Activated CD4-positive, CD25-positive, alpha-beta regulatory T cell treated with anti-CD3 and anti-CD28 coated beads, Interleukin-2, amount 50 U/mL, for 16 hours (primary cell): ENCODE measurements at regions not wholly inside any gene's neighbourhood (a gene's known extent, or its start where the extent isn't known, plus 50 kb on each side); places are given as distances from the start of the nearest gene placed in this dataset.
"Not testable (repeated sequence)": the region's sequence is repeated elsewhere in the genome, so short reads cannot be mapped to it uniquely, and the experiment has no call there.

Source experiments
- DNase-seq: peaks from one replicate; pipeline ENCODE4 v3.0.0-alpha.2; 2020; ENCODE audit warnings: low read depth, low spot score

DNA sequence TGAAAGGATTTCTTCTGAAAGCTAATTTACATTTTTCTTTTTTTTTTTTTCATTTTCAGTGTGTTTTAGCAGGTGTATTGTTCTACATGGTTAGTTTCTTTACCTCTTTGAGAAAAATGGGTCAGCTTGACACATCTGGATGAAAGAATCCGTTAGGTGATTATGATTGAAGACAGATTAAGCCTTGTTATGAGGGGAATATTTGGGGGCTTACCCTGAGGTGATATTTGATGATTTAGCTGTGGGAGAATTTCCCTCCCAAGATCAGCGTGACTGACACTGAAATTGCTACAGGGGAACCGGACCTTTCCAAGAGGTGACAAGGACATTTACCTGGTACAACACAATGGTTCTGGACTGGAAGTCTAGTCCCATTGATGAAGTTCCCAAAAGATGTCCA is 147.5 kb downstream of the NFKBIZ start:
- no peak for DNase-seq

DNA sequence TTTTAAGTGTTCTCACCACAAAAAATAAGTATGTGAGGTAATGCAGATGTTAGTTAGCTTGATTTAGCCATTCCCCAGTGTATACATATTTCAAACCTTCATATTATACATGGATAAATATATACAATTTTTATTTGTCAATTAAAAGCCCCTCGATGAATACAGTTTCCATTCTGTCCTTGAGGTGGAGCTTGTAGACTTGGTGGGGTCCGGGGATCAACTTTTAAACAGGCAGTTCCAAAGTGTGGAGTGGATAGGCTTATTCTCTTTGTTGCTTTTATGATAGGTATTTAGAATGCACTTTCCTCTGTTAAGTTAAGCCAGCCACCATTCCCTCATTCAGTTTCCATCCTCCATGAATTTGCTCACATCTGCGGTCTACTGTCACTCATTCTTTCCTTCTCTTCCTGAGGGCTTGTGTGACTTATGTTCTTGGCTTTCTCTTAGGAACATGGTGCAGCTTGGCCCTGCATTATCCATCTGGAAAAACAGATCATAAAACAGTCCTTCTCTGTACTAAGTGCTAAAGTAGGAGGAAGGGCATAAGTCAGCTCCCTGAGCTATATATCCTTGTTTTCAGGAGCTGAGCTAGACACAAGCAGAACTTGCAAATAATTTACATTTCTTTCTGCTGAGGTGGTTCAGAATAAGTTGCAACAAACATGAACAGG is 149.1 kb downstream of the NFKBIZ start:
- DNase-seq = no peak

DNA sequence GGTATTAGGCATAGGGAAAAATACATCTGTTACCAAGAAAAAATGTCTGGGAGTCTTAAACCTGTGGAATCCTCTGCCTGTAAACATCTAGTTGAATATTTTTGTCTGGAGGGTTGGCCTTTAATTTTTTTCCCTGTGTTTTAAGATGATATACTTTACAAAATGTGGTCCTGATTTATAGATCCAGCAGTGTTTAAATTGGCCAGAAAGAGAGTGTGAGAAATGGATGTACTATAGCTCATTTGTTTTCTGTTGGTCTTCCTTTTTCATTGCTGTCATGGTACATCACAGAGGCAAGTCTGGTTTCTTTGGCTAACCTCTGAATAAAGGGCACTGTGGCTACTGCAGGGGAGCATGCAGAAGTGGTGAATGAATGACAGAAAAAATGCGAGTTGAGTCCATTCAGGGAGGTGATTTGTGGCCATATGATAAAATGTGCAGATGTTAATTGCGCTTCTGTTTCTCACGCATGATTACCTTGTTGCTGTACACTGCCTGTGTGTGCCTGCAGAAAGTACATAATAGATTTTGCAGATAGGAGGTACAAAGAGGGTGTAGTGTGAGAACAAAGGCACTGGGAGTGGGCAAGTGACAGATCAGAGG is 150.0 kb downstream of the NFKBIZ start:
- DNase-seq = no peak

DNA sequence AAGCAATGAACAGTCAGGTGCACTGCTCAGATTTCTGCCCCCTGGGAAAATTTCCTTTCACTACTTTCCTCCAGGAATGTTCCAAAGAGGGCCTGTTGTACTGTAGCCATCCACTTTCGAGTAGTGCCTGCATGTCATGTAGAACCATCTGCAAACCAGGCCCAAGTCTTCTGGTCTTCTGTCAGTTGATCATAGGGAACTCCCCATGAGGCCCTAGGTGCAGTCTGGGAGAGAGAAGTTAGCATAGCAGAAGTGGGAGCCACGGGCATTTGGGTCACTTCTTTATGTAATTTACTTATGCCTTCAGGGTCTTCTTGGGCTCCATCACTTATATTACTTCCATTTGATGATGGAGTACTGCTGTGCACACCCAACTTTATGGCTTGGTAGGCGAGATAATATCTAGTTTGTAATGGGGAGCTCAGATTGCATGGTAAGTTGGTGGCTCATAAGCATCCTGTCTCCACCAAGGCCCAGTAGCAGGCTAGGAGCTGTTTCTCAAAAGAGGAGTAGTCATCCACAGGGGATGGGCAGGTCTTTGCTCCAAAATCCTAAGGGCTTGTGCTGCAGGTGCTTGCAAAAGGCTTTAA is 151.4 kb downstream of the NFKBIZ start:
- DNase-seq = no peak

DNA sequence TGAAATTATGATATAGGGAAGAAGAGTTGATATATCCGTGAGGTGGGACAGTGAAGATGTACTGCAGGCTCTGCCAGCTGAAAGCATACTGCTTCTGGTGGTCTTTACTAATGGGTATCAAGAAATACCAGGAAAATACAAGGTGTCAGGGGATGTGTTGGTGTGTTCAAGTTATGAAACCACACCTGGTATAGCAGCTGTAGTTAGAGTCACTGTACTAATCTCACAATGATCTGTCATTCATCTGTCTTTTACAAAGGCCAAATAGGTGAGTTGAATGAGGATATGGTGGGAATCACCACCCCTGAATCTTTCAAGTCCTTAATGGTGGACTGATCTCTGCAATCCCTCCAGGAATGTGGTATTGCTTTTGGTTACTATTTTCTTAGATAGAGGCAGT is 152.7 kb downstream of the NFKBIZ start:
- no peak for DNase-seq

DNA sequence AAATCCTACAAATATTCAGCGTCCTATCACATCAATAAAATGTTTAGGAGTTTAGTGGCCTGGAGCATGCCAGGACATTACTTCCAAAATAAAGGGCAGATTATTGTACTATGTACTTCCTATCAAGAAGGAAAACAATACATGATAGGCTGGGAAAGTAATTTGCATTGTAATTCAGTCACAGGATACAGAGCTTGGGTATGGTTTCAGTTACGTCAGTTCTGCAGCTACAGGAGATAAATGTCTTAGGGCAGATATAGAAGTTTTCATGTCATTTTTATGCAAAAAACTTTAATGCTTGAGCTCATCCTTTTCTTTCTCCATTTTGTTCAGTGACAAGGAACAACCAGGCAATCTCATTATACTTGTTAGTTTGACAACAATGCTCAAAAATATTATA is 155.2 kb downstream of the NFKBIZ start:
- no peak for DNase-seq

DNA sequence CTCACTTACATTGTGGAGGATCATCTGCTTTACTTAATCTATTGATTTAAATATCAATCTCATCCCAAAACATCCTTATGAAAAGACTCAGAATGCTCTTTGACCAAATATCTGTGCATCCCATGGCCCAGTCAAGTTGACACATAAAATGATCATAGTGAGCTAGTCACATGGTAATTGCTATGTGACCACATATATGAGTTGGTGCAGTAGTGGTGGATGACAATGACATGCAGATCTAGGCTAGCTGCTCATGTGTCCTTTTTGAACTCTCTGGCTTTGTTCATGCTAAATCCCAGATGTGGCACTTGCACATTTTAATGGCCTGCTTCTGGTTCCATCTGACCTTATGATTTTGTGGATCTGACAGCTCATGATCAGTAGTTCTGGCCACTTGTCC is 156.2 kb downstream of the NFKBIZ start:
- DNase-seq = no peak

DNA sequence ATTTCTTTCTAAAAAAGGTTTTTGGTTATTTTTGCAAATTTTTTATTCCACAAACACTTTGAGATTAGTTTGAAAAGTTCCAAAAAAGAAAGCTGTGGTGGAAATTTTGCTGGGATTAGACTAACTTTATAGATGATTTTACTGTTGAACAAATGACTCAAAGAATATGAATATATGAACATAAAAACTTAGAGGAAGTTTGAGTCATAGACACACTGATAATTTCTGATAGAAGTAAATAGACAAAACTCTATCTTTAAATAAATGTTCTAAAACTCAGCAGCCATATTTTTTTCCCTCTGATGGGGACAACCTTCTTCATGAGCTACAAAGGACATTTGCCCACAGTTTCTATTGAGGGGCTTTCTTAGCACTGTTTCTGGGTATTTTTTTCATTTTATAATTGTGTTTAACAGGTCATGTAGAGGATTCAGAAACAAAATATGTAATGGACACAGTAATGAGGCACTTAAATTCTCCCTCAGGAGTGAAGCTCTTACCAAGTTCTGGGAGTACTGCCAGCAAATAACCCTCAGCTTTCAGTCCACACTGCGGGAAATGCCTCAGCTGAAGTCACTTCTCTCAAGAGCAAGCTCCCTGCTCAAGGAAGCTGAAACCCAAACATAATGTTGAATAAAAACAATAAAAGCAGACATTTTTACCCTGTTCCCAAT is 157.6 kb downstream of the NFKBIZ start:
- no peak for DNase-seq

DNA sequence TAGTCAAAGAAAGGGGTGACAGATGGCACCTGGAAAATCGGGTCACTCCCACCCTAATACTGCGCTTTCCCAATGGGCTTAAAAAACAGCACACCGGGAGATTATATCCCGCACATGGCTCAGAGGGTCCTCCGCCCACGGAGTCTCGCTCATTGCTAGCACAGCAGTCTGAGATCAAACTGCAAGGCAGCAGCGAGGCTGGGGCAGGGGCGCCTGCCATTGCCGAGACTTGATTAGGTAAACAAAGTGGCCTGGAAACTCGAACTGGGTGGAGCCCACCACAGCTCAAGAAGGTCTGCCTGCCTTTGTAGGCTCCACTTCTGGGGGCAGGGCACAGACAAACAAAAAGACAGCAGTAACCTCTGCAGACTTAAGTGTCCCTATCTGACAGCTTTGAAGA is 159.1 kb downstream of the NFKBIZ start:
- DNase-seq = not testable (repeated sequence)

DNA sequence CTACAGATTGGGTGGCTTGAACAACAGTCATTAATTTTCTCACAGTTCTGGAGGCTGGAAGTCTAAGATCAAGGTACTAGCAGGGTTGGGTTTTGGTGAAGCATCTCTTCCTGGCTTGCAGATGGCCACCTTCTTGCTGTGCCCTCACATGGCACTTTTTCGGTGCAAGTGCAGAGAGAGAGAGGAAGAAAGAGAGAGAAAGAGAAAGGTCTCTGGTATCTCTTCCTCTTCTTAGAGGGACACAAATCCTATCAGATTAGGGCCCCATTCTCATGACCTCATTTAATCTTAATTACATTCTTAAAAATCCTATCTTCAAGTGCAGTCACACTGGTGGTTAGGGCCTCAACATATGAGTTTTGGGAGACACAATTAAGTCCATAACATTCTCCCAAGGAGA is 167.1 kb downstream of the NFKBIZ start:
- DNase-seq = no peak

DNA sequence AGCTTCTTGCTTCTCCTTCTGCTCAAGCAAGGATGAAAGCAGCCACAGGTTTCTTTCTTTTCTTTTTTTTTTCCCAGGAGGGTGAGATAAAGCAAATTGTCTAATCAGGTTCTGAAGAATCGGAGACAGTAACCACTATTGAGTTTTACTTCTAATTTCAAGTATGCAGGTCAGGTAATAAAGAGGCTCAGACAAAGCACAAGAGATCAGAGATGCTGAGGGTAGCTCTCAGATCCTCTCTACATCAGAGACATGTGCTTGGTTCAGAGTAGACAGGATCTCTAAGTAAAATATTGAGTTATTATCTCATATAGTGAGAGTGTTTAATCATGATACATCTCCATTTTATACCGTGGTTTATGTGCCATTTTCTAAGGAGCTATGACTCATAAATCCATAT is 168.5 kb downstream of the NFKBIZ start:
- DNase-seq = no peak

DNA sequence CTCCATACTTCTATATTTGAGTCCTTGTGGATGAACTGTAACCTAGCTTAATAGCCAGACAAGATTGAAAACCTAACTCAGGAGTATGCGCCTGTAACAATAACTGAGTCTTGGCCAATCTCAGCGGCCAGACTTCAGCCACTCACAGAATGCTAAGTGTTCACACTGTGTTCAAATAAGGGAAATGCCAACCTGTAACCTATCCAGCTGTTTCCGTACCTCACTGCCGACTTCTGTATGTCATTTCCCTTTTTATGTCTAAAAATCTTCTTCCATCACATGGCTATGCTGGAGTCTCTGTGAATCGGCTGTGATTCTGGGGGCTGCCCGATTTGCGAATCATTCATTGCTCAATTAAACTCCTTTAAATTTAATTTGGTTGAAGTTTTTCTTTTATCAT is 169.2 kb downstream of the NFKBIZ start:
- no peak for DNase-seq

DNA sequence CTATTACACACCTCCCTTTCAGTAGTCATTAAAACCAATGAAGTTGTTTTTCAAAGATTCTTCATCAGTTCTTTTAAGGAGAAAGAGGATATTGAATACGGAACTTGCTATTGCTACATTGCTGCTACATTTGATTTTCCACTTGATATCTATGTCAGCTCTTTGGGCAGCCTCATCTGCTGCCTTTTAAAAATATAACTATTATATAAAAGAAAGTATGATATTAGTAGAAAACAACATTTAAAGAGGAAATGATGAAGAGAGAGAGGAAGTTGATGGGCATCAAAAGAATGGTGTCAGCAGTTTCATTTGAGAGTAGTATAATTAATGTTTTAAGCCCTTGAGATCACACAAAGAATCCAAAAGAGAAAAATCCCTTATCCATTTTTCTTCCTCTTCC is 171.4 kb downstream of the NFKBIZ start:
- no peak for DNase-seq

DNA sequence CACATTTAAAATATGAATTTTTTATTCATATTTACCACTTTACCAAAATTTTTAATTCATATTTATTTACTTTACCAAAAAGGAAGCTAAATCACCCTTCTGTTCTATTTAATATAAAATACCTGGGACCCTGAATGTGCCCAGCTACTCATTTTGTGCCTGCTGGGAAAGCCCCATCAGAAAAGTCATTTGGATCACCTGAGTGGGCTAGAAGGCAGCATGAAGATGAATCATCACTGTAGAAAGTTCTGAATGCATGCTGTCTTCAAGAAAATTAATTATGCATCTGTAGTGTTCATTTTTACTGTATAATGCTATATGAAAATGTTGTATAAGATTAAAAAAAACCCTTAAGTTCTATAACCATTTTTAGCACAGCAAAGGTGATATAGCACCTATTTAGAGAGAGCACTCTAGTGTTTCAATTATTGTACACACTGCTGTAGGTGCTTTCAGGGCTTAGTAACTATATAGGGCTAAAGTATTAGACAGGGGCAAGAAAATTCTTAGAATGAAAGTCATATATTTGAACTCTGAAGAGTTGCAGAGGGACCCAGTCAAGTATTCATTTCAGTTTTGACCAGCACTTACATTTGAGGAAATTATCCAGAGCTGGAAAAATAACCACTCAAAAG is 175.1 kb downstream of the NFKBIZ start:
- no peak for DNase-seq

DNA sequence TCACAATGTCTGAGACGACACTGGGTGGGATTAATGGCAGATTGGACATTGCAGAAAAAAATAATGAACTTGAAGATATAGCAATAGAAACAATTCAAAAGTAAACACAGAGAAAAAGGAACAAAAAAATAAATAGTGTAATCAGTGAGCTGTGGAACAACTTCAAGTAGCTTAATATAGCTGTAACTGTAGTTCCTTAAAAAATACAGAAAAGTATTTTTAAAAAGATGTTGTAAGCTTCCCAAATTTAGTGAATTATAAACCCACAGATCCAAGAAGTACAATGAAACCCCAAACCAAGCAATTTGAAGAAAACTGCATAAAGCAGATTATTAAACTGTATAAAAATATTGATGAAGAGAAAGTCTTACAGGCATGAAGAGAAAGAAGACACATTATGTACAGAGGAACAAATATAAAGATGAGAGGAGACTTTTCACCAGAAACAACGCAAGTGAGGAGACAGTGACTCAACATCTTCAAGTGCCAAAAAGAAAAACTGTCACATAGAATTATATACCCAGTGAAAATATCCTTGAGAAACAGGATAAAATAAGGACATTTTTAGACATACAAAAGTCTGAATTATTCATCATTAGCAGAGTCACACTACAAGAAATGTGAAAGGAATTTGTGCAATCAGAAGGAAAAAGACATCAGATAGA is 176.4 kb downstream of the NFKBIZ start:
- DNase-seq = no peak

DNA sequence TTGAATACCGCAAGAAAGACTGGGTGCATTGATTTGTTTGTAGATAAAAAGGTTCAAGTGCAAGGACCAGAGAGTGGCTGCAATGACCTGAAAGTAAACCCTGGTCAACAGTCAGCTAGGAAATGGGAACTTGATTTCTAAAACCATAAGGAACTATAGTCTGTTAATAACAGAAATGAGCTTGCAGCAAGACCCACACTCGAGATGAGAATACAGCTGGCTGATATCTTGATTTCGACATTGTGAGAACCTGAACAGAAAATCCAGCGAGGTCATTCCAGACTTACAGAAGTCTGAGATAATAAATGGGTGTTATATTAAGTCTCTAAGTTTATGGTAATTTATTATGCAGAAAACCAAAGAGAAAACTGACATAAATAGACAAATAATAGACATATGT is 177.3 kb downstream of the NFKBIZ start:
- no peak for DNase-seq

DNA sequence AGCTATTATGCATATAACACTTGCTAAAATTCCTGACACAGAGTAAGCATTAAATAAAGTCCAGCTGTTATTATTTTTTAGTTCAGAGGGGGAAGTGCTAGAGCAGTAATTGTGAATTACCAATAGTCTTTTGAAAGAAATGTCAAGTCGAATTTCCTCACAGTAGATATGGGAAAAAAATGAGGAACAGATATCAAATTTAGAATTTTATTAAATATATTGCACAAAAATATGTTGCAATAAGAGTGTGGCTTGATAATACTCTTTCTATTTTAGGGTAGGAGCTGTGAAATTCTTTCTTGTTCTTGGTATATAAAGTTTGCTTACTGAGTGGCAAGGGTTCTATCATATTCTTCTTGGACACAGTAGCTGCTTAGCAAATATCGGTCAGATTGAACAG is 181.3 kb downstream of the NFKBIZ start:
- no peak for DNase-seq

DNA sequence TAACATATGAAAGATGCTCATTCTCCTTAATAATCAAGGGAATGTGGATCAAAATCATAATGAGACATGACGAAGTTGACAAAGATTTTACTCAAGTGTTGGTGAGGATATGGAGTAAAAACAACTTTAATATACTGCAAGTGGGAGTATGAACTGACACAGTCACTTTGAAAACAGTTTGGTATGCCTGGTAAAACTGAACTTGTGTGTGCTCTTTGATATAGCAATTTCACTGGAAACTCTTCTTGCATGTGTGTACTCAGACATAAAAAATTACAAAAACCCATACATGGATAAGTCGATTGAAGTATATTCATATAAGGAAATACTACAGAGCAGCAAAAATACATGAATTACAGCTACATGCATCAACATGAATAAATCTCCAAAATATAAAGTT is 182.5 kb downstream of the NFKBIZ start:
- no peak for DNase-seq

DNA sequence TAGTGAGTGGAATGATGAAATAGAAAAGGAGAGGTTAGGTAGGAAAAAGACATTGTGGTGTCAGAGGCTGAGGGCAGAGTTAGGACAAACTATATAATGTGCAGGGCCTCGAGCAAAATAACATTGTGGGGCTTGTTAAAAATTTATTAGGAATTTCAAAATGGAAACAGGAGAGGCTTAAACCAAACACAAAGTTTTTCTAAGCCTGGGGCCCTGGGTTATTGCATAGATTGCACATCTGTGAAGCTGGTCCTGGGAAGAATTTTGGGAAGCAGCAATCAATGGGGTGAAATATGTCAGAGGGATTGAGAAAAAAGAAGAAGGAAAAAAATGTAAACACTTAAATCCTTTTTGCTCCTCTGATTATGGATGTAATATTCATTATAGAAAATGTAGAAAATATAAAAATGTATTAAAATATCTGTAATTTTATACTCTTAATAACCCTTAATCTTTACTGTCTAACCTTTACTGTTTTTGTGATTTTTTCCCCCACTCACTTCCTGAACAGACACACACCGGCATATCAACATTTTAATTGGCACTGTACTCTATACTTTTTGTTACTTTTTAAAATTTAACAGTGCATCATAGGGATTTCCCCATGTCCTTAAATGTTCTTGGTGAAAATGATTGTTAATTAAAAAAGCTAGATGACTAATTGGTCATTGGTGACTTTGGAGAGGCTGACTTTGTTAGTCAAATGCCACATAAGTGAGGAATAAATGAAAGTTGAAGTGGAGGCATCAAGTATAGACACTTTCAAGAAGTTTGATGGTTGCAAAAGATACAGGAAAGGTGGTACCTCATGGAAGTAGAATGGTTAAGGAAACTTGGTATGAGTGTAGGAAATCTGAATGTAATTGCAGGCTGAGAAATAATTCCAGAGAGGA is 183.4 kb downstream of the NFKBIZ start:
- DNase-seq = no peak

DNA sequence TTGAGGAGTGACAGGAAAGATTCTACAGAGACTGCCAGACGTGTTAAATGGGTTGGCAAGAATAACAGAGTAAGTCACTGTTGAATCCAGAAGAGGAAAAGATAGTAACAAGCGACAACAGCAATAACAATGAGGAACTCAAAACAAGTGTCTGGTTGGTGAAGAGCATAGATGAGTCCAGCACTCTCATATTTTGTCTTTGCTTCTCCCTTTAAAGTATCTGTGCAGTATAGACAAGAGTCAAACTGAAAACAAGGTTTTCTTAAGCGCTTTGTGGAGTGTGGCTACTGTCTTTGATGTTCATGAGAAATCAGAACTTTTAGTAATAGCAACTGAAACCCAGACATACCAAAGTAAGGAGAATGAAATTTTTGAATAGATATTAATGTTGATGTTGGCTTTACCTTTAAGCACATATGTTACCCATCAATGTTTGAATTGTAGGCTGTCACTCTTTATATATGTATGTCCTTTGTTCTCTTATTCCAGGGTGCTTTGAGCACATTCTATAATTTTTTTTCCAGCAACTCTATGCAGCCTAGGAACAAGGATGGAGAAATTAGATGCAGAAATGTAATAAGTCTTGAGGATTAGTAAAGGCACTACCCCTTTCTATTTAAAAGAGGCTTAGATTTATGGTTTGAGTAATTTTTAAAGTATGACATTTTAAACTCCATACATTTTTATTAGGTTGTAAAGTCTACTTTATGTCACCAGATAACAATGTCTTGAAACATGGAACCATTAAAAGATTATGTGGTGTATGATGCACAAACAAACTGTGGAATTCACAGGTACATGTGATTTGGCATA is 185.5 kb downstream of the NFKBIZ start:
- DNase-seq = no peak
